Esophagus squamous epithelium (tissue), 5 donors: ENCODE measurements at regions not wholly inside any gene's neighbourhood (a gene's known extent, or its start where the extent isn't known, plus 50 kb on each side); places are given as distances from the start of the nearest gene placed in this dataset.

ENCODE experiments used
- DNase-seq: peaks from one replicate; lab custom pipeline; 2025; lab: John Stamatoyannopoulos, UW
- H3K27ac ChIP-seq, 4 donors: fragments of 200-600 bp; sonication (generic); one replicate each; pipeline ENCODE4 v1.5.1; 2016 to 2019; ENCODE audit warnings: mild to moderate bottlenecking in 1 of 4
- H3K27me3 ChIP-seq, 4 donors: fragments of 200-600 bp; sonication (generic); 1 replicate in 3 of 4; 2 replicates in 1 of 4; pipeline versions ENCODE4 v1.5.1 to v1.6.0; 2017 to 2021; ENCODE audit warnings: antibody characterized with exemption in 1 of 4
- H3K36me3 ChIP-seq, 3 donors: fragments of 200-600 bp; sonication (generic); one replicate each; pipeline ENCODE4 v1.5.1; 2016 to 2019
- H3K4me1 ChIP-seq, 3 donors: fragments of 200-600 bp; sonication (generic); one replicate each; pipeline ENCODE4 v1.5.1; 2017 to 2019
- H3K4me3 ChIP-seq, 4 donors: fragments of 200-600 bp; sonication (generic); 1 replicate in 3 of 4; 2 replicates in 1 of 4; pipeline ENCODE4 v1.5.1; 2016 to 2019; ENCODE audit warnings: mild to moderate bottlenecking in 2 of 4, moderate library complexity in 1 of 4
- H3K9me3 ChIP-seq, 3 donors: fragments of 200-600 bp; sonication (generic); one replicate each; pipeline ENCODE4 v1.5.1; 2016 to 2019
- POLR2A ChIP-seq, 4 donors: fragments of 450-650 bp; IDR thresholded peaks; one replicate each; pipeline ENCODE4 v1.6.1; 2017; ENCODE audit warnings: antibody characterized with exemption in 4 of 4, mild to moderate bottlenecking in 4 of 4, moderate library complexity in 3 of 4
- WGBS, 2 donors: methylation state at CpG; one replicate each; pipeline ENCODE4 v1.1.5; 2018; 5-methylcytosine and 5-hydroxymethylcytosine counted together
- intact Hi-C: fragments of 100-400 bp; cut with DNase I; formaldehyde crosslinking; loops from one replicate; pipeline ENCODE4 v1.15.0; 2022
- TF ChIP-seq, protein P1 (sequence below), 6 experiments: fragments of 450-650 bp in 4 of 6; fragments of 200-600 bp in 2 of 6; sonication (generic) in 2 of 6; IDR thresholded peaks; one replicate each; pipeline ENCODE4 v1.5.1; 2016 to 2019; ENCODE audit warnings: antibody characterized with exemption in 6 of 6, mild to moderate bottlenecking in 4 of 6, moderate library complexity in 4 of 6
- donor health status: DM: yes; HTN: yes; CAD: no.

DNA sequence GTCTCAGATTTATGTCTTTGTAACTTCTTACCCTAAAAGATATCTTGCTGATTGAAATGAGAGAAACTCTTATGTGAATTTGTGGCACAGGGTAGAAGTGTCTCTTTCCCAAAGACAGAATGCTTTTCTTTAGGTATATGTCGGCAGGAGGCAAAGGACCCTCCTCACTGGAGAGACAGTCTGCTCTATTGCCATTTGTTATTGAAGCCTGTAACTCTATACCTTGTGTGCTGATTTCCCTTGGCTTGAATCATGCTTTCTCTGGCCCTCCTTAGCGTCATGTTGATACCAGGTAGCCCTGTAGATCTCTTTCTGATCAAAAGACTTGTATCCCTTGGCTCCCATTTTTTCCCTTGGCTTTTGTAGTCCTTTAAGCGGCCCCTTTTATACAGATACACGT, 284.3 kb downstream of the CXXC4 start:
- 62 to 76% methylated on average over 4 of the region's 4 CpGs for WGBS, 2 donors
- DNase-seq, result no peak
- TF ChIP-seq, protein P1, sequence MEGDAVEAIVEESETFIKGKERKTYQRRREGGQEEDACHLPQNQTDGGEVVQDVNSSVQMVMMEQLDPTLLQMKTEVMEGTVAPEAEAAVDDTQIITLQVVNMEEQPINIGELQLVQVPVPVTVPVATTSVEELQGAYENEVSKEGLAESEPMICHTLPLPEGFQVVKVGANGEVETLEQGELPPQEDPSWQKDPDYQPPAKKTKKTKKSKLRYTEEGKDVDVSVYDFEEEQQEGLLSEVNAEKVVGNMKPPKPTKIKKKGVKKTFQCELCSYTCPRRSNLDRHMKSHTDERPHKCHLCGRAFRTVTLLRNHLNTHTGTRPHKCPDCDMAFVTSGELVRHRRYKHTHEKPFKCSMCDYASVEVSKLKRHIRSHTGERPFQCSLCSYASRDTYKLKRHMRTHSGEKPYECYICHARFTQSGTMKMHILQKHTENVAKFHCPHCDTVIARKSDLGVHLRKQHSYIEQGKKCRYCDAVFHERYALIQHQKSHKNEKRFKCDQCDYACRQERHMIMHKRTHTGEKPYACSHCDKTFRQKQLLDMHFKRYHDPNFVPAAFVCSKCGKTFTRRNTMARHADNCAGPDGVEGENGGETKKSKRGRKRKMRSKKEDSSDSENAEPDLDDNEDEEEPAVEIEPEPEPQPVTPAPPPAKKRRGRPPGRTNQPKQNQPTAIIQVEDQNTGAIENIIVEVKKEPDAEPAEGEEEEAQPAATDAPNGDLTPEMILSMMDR (IDR thresholded peaks at IDR 0.05), result no peak
- no peak for TF ChIP-seq POLR2A (IDR thresholded peaks at IDR 0.05)

DNA sequence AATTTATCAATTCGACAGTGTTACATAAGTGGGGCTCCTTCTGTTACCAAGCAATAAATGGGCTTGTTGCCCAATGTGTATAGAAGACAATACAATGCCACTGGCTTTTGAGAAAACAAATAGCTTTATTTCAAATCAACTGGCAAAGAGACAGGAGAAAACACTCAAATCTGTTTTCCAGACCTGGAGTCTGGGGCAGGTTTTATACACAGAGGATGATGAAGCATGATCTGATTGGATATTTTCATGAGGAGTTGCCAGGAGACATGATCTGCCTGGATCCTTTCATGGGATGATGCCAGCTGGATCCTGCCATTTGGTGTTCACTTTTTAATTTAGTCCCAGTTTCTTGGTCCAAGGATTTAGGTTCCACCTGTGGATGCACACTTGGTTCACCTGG, 287.9 kb downstream of the CXXC4 start:
- intact Hi-C loops, result no loop called here
- TF ChIP-seq, protein P1 (IDR thresholded peaks at IDR 0.05), result no peak
- no peak for TF ChIP-seq POLR2A (IDR thresholded peaks at IDR 0.05)
- no peak overlapping the region for H3K4me3 ChIP-seq
- H3K27ac ChIP-seq, result no peak overlapping the region
- 30 to 35% methylated on average over 1 of the region's 1 CpG for WGBS, 2 donors
- H3K36me3 ChIP-seq, result no peaks in the 10 kb centered on the region
- H3K27me3 ChIP-seq, result no peaks in the 10 kb centered on the region
- no peak for DNase-seq
- H3K9me3 ChIP-seq, result no peaks in the 10 kb centered on the region
- H3K4me1 ChIP-seq, result no peaks in the 10 kb centered on the region

More for the DNA sequence above, 284.3 kb downstream of the CXXC4 start:
- Histone ChIP-seq H3K27me3 (no peaks in the 10 kb centered on the region), H3K27ac (no peak overlapping the region), H3K4me3 (no peak overlapping the region), H3K9me3 (no peaks in the 10 kb centered on the region), H3K4me1 (no peaks in the 10 kb centered on the region), H3K36me3 (no peaks in the 10 kb centered on the region)
- intact Hi-C loops, result no loop called here

DNA sequence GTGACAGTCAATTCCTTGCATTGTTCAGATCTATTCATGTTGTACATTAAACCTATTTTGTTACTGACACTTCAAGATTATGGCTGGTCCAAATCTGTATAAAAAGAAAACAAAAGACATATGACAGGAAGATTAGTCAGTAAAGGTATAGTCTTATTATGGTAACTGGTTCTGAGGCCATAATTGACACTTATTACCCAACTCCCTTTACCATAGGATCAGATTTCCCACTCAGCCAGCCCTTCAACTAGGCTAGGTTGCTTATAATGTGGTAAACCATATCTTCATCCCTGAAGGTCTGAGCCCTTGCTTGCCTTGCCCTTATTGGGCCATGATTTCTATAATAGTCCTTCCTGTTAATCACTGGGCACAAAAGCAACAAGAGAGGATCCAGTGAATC, 289.6 kb downstream of the CXXC4 start:
- intact Hi-C loops, result no loop called here
- no peak for DNase-seq
- Histone ChIP-seq H3K36me3 (no peaks in the 10 kb centered on the region), H3K27me3 (no peaks in the 10 kb centered on the region), H3K27ac (no peak overlapping the region), H3K9me3 (no peaks in the 10 kb centered on the region), H3K4me1 (no peaks in the 10 kb centered on the region), H3K4me3 (no peak overlapping the region)
- TF ChIP-seq, protein P1 (IDR thresholded peaks at IDR 0.05), result no peak
- no peak for TF ChIP-seq POLR2A (IDR thresholded peaks at IDR 0.05)

DNA sequence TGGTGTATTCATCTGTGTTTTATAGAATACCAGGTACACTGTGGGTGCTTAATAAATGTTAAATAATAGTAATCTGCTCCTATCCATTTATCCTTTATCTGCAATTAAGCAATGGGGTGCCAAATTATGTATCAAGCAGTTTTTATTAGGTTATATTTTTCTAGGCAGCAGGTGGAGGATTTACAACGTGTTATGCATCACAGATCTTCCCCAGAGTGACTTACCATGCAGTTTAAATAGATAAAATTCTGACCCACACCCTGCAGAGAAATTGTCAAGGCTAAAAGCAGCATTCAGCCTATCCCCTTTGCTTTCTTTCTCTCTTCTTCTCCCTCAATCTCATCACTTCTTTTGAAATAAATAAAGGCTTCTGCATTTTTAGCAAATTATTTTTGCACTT, 306.4 kb downstream of the CXXC4 start:
- DNase-seq, result no peak
- 0 to 5% methylated on average over 1 of the region's 1 CpG for WGBS, 2 donors
- no peaks in the 10 kb centered on the region for H3K27me3 ChIP-seq
- no peaks in the 10 kb centered on the region for H3K36me3 ChIP-seq
- no peak overlapping the region for H3K27ac ChIP-seq
- no peaks in the 10 kb centered on the region for H3K9me3 ChIP-seq
- intact Hi-C loops, result no loop called here
- TF ChIP-seq, protein P1 (IDR thresholded peaks at IDR 0.05), result no peak
- TF ChIP-seq POLR2A (IDR thresholded peaks at IDR 0.05), result no peak
- H3K4me1 ChIP-seq, result no peaks in the 10 kb centered on the region
- no peak overlapping the region for H3K4me3 ChIP-seq

DNA sequence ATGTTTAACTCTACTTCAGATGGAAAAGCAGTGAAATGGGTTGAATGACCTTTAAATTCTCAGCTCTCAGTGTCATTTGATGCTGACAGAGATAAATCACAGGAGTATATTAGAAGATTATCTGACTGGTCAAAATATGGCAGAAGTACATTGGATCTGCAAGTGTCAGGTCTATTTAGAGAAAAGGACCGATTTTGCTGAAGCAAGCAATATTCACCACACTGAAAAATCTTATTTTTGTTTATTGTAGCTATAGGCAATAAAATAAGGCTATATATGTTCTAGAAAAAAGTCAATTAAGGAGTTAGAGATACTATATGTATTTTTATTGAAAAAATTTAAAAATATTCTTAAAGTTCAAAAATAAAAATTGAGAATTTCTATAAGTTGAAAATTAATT, 325.3 kb downstream of the CXXC4 start:
- intact Hi-C loops, result no loop called here
- Histone ChIP-seq H3K36me3 (no peaks in the 10 kb centered on the region), H3K9me3 (no peaks in the 10 kb centered on the region), H3K4me1 (no peaks in the 10 kb centered on the region), H3K27ac (no peak overlapping the region), H3K4me3 (no peak overlapping the region), H3K27me3 (no peaks in the 10 kb centered on the region)
- TF ChIP-seq, protein P1 (IDR thresholded peaks at IDR 0.05), result no peak
- TF ChIP-seq POLR2A (IDR thresholded peaks at IDR 0.05), result no peak
- DNase-seq, result no peak
- 35 to 44% methylated on average over 1 of the region's 1 CpG for WGBS, 2 donors
